HG03432 (cell line): ENCODE measurements at regions not wholly inside any gene's neighbourhood (a gene's known extent, or its start where the extent isn't known, plus 50 kb on each side); places are given as distances from the start of the nearest gene placed in this dataset.
"Not testable (repeated sequence)": the region's sequence is repeated elsewhere in the genome, so short reads cannot be mapped to it uniquely, and the experiment has no call there.

Source experiments
- ATAC-seq: cut with Tn5 transposase; IDR thresholded peaks from one replicate; pipeline ENCODE4 v1.9.1; 2021; ENCODE audit warnings: mild to moderate bottlenecking, moderate library complexity; ENCODE audit not compliant: unreplicated experiment

GRCh38 chr2:59761966-59762365 is 791.5 kb downstream of the BCL11A start:
- ATAC-seq, result no peak

- ATAC-seq, result no peak
Observed at GRCh38 chr2:59756150-59756549, 797.3 kb downstream of the BCL11A start.

- no peak for ATAC-seq
Observed at GRCh38 chr2:59754011-59754735, 799.3 kb downstream of the BCL11A start.

DNA sequence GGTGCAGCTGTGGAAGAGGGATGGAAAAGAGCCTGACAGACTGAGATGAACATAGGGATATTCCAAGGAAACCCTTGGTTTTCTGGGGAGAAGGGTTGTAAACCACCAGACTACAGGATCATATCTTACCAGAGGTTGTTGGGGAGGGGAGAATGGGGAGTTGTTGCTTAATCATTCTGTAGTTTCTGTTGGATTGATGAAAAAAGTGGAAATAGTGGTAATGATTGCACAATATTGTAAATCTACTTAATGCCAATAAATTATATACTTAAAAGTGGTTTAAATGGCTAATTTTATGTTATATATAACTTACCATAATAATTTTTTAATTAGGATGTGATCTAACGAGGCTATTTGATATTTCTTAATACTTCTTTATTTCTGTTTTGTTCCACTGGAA is 800.9 kb downstream of the BCL11A start:
- no peak for ATAC-seq

- no peak for ATAC-seq
Observed at GRCh38 chr2:59752071-59752470, 801.4 kb downstream of the BCL11A start.

- not testable (repeated sequence) for ATAC-seq
Observed at GRCh38 chr2:59751214-59751613, 802.2 kb downstream of the BCL11A start.

DNA sequence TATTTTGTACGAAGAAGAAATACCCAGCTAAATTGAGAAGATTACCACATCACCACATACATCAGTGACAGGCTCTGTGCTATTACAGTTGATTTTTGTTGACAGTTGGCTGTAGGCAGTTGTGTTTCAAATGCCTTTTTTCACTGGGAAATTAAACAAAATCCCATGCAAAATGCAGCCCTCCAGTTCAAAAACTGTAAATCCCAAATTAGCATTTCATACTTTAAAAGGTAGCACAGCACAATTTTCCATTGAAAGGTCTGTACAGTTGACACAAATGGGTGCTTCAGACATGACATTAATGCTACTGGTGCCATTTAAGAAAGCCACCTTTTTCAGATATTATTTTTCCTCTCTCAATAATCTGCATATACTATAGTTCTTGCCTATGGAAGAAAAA is 807.2 kb downstream of the BCL11A start:
- ATAC-seq, result no peak

DNA sequence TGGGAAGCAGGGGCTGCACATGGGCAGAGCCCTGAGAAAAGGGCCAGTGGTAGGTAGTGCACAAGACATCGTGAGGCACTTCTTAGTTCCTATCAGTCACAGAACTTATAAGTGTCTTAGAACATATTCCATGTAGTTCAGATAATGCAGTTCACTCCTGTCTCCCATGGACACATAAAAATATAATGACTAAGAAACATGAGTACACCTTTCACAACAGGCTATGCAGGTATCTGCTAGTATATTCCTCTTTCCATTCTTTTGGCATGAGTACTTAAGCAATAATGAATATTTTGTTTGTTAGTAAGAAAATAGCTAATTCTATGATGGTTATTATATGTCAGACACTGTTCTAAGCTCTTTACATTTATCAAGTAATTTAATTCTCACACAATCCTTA is 808.4 kb downstream of the BCL11A start:
- no peak for ATAC-seq

- no peak for ATAC-seq
Observed at GRCh38 chr2:59744436-59744835, 809.0 kb downstream of the BCL11A start.

DNA sequence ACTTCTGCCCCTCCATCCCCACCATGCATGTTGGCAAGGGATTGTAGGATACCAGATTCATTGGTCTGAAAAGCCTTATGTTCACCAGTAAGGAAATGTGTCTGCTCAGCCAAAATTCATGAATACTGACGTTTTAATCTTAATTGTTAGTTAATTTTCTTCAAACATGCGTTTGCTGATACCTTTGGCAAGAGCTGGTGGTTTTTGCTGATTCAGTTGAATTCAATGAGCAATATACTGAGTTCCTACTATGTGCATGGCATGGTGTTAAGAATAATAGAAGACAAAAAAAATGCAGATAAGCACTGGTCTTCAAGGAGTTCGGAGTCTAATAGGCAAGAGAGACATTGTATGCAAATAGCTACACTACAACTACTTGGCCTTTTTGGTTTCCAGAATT is 811.6 kb downstream of the BCL11A start:
- ATAC-seq, result no peak

DNA sequence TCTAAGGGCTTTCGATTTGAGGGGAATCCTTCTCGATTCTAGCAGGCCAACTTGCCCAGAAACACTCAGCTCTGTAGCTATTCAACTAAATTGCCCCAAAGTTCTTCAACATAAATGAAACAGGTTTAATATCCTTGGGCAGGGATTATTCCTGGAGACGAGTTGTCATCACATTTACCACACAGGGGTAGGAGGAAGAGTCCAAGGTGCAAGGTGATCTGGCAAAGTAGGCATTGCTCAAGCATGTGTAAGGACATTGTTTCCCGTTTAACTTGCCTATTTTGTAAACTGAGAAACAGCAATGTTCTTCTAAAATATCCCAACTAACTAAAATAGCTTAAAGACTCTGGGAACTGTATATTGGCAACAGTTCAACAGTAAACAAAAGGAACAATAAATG is 814.3 kb downstream of the BCL11A start:
- ATAC-seq, result no peak

DNA sequence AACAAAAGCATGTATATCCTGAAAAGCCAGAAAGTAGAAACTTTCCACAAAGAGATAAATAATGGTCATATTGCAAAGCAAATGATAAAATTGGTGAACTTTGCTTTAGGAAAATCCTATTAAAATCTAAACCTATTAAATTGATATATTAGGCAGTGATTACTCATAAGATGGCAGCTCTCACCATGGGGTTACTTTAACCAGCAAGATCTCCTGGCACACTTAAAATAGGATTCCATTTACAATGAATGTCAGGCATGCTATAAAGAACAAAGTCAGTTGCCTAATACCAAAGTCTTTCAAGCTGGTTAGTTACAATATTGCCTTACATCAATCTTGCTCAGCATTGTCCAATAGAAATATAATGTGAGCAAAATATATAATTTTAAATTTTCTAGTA is 816.2 kb downstream of the BCL11A start:
- ATAC-seq, result no peak

- ATAC-seq, result no peak
Observed at GRCh38 chr2:59734743-59735142, 818.7 kb downstream of the BCL11A start.

DNA sequence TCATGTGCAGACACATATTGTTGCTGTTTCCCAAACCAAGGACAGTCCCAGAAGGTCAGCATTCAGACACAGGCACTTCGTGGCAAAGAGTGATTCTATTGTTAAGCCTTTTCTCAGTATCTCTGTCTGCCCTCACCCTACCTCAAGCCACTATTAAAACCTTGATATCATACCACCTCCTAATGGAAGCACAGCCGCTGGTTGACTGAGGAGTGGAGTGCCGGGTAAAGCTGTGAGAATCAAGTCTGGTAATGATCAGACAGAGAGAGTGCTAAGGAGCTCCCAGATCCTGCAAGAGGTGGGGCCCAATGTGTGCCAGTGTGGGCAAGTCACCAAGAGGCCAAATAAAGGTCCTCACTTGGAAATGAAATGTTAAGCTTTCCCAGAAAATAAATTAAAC is 819.5 kb downstream of the BCL11A start:
- ATAC-seq, result no peak

DNA sequence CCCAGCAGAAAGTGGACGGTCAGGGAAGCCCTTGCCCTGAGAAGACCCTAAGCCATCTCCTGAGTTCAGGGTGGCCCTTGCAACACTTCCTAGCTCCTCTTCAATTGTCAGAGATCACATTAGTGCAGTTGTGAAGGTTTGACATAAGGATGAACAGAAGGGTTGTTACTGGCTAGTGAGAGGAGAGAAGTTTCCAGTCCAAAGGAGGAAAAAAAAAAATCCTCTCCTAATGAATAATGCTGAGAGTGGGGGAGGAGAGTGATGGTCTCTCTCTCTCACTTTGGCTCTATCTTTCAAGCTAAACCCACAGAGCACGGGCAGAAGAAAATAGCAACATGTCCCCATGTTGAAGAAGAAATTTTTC is 819.9 kb downstream of the BCL11A start:
- ATAC-seq, result no peak

DNA sequence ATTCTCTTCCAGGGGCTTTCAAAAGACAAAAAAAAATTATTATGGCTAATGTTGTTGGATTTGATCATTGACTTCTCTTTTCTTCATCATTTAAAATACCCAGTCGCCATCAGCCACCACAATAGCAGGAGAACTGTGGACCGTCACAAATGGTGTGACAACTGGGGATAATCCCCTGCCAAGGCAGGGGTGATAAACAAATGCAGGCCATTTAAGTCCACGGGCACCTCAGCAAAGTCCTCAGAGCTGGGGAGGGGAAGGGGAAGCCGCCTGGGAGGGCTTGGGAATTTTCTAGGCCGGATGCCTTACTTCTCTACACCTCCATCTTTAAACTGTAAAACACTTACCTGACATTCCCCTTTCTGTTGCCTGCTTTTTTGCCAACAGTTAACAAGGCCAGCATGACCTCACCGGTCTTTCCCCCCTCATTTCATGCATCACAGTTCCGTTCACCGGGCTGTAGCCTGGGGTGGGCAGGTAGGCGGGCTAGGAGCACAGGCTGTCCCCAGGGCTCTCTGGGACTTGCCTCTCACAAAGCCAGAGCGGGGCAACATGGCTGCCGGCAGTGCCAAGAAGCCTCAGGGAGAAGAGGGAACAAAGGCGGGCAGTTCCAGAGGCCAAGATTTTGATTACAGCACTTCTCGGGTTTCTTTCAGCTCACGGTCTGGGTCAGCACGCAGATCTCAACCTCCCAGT is 820.4 kb downstream of the BCL11A start:
- ATAC-seq, result peak; percentile 58

- ATAC-seq, result no peak
Observed at GRCh38 chr2:59727121-59727590, 826.3 kb downstream of the BCL11A start.

DNA sequence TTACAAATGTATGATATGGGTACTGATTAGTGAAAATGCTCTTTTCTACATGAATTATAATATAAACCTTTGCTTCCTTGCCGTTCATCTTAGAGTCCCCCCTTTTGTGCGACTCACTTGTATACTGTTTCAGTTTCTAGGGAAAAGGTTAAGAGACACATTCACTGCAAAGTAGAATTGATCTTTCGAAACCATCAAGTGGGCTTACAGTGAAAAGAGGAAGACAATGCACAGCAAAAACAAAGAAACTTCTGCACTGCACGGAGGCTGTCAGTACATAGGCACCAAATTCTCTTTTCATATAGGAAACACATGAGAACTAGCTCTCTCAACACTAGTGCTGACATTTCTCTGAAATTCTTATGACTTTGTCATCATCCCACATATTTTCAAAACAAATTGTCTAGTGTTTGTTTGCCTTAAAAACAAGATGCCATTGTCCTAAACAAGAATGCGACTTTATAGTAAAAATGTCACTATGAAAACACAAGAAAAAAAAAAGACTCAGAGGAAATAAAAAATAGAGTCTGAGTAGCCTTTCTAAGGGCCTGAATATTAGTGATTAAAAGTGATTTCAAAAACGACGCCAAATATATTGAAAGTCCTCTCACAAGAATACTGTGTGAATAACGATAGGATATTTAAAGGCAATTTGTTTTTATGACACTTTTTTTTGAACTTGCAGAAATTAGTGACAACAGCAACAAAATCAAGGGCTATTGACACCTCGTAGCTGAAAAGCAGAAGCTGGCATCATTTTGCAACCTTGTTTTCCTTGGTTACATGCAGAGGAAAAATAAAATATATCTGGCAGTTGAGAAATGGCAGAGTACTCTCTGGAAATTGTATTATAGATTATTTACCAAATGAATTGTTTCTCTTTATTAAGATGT is 827.0 kb downstream of the BCL11A start:
- no peak for ATAC-seq

DNA sequence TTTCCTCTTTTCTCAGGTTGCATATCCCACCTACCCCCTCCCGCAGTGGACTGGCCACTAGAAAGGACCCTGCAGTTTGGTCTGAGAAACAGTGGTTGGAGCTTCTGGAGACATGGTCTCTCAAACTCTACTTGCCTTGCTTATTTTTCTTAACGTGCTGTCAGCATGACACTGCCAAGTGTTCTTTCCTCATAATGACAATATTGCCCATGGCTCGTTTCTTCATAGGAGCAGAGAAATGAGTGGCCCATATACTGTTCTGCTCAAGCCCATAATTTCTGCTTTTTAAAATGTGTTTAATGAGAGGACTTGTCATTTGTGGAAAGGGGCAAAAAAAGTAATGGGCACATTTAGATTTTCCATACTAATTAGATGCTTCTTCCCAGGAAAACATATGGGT is 828.7 kb downstream of the BCL11A start:
- no peak for ATAC-seq

DNA sequence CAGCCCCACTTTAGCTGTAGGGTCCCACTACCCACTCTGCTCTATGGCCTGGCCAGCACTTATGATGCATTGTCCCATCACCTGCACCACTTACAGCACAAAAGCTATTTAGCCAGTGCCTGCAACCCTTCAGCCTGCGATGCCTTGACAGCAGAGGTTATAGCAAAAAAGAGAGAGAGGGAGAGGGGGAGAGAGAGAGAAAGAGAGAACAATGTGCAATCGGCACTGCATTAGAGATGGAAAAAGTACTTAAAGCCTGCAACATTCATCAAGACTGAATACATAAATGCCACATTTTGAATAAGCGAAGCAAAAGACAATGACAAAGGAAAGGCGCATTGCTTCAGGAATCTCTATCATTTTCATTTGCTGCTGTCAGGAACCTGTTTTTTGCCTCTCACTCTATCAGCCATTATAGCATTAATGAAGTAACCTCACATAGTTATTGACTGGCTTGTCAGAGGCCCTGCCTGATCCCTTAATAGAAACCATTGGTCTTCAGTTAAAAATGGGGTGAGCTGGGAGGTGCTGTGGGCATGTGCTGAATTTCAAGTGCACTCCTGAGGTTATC is 833.1 kb downstream of the BCL11A start:
- ATAC-seq, result no peak

DNA sequence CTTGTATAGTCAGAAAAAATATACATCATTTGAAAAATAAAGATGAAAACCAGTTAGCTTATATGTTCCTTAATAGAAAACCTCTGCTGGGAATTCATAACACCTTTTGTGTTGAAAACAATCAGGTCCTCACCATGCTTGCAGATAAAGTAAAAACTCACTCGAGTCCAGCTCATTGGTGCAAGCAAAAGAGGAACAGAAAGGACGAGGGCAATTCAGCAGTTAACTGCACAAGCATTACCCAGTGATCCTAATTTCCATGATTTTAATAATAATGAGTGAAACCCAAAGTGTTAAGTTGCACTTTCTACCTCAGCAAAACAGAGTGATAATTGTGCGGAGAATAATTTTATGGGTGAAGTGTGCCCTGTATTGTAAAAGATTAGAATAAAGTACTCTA is 839.9 kb downstream of the BCL11A start:
- ATAC-seq, result peak; percentile 63
